Panc1 (cell line): ENCODE measurements at regions not wholly inside any gene's neighbourhood (a gene's known extent, or its start where the extent isn't known, plus 50 kb on each side); places are given as distances from the start of the nearest gene placed in this dataset.

Source experiments
- ATAC-seq: fragments of 200-7000 bp; cut with Tn5 transposase; 2 replicates; pipeline ENCODE4 v1.9.1; 2020; ENCODE audit warnings: mild to moderate bottlenecking, moderate library complexity
- BruUV-seq: library from RNA; stranded (reverse); fragments of 400-500 nt; replicated peaks from 2 replicates; lab custom pipeline; 2021; lab: Mats Ljungman, UMichigan
- CTCF ChIA-PET: fragments of 300-600 bp; sonication (Branson Sonifier 250); formaldehyde crosslinking; loops from one replicate; lab custom pipeline; 2022; ENCODE audit warnings: antibody characterized with exemption; lab: Charles Lee
- POLR2A ChIA-PET: fragments of 300-600 bp; sonication (Branson Sonifier 250); formaldehyde crosslinking; loops from one replicate; lab custom pipeline; 2022; ENCODE audit warnings: antibody characterized with exemption; lab: Charles Lee
- DNase-seq: peaks from one replicate; pipeline ENCODE4 v3.0.0-alpha.2; 2010; ENCODE audit warnings: low read depth, low spot score
- H3K27ac ChIP-seq: 2 replicates; pipeline ENCODE4 v1.5.1; 2011; ENCODE audit warnings: mild to moderate bottlenecking, low read length, inconsistent platforms
- H3K27me3 ChIP-seq: fragments of 200-500 bp; sonication (Bioruptor generic); 2 replicates; pipeline ENCODE4 v1.6.0; 2014; ENCODE audit warnings: low read length, inconsistent platforms; ENCODE audit not compliant: control insufficient read depth, insufficient read depth
- H3K36me3 ChIP-seq: fragments of 200-500 bp; sonication (Bioruptor generic); 2 replicates; pipeline ENCODE4 v1.5.1; 2014; ENCODE audit warnings: inconsistent platforms, mild to moderate bottlenecking, low read length, moderate library complexity; ENCODE audit not compliant: control insufficient read depth, insufficient read depth
- H3K4me1 ChIP-seq: 2 replicates; pipeline ENCODE4 v1.5.1; 2011; ENCODE audit warnings: inconsistent platforms, mild to moderate bottlenecking, low read length, moderate library complexity; ENCODE audit not compliant: control insufficient read depth, insufficient read depth
- H3K4me3 ChIP-seq, 2 experiments: 2 replicates each; pipeline ENCODE4 v1.5.1; 2011 to 2012; ENCODE audit warnings: low read depth in 2 of 2, low read length in 2 of 2, mild to moderate bottlenecking in 2 of 2, inconsistent platforms in 1 of 2, moderate library complexity in 1 of 2
- H3K9me3 ChIP-seq: fragments of 200-500 bp; sonication (Bioruptor generic); 2 replicates; pipeline ENCODE4 v1.5.1; 2014; ENCODE audit warnings: low read depth, mild to moderate bottlenecking, inconsistent platforms, low read length, moderate library complexity; ENCODE audit not compliant: control insufficient read depth, insufficient read depth
- POLR2AphosphoS5 ChIP-seq: IDR thresholded peaks from 2 replicates; pipeline ENCODE4 v1.6.1; 2012; ENCODE audit warnings: mild to moderate bottlenecking, low read depth, low read length, moderate library complexity
- SIN3A ChIP-seq: IDR thresholded peaks from 2 replicates; pipeline ENCODE4 v1.6.1; 2012; ENCODE audit warnings: low read depth, mild to moderate bottlenecking, low read length, moderate library complexity, borderline replicate concordance; ENCODE audit not compliant: insufficient read depth
- TCF7L2 ChIP-seq: IDR thresholded peaks from 2 replicates; pipeline ENCODE4 v1.6.1; 2011; ENCODE audit warnings: mild to moderate bottlenecking, low read depth, low read length, inconsistent platforms
- in situ Hi-C: cut with HindIII; loops from 2 replicates; pipeline ENCODE4 v1.10.0; 2016; ENCODE audit warnings: low sequenced_read_pairs, low pct_unique_long_range_greater_than_20kb
- intact Hi-C: fragments of 100-400 bp; cut with micrococcal nuclease; formaldehyde crosslinking; loops from one replicate; pipeline ENCODE4 v1.10.0; 2022; ENCODE audit not compliant: unreplicated experiment
- TF ChIP-seq, protein P1 (sequence below), 2 experiments: IDR thresholded peaks; 2 replicates each; pipeline ENCODE4 v1.6.1; 2011 to 2012; ENCODE audit warnings: low read depth in 2 of 2, control low read depth in 1 of 2, low read length in 1 of 2, mild to moderate bottlenecking in 1 of 2, moderate library complexity in 1 of 2; ENCODE audit not compliant: insufficient read depth in 1 of 2
- TF ChIP-seq, protein P2 (sequence below): fragments of 450-650 bp; IDR thresholded peaks from 2 replicates; pipeline ENCODE4 v1.5.1; 2017; ENCODE audit warnings: mild to moderate bottlenecking

DNA sequence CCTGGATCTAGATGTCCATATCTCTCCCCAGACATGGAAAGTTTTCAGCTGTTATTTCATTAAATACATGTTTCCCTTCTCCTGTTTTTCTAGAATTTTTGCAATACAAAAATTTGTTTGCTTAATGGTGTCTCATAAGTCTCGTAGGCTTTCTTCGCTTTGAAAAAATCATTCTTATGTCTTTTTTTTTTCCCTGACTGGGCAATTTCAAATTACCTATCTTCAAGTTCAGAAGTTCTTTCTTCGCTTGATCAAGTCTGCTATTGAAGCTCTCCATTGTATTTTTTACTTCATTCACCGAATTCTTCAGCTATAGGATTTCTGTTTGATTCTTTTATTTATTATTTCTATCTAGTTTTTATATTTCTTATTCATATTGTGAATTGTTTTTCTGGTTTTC is 130.2 kb upstream of the WSCD2 start:
- POLR2A ChIA-PET: no interaction called here
- DNase-seq (no peak), ATAC-seq (no peak)
- CTCF ChIA-PET: no interaction called here
- intact Hi-C loops: loop anchor here (10.0 kb wide), 1 partner anchor 456 kb away; no protein-coding TSS in a partner anchor
- no peak for TF ChIP-seq TCF7L2
- TF ChIP-seq, protein P1, sequence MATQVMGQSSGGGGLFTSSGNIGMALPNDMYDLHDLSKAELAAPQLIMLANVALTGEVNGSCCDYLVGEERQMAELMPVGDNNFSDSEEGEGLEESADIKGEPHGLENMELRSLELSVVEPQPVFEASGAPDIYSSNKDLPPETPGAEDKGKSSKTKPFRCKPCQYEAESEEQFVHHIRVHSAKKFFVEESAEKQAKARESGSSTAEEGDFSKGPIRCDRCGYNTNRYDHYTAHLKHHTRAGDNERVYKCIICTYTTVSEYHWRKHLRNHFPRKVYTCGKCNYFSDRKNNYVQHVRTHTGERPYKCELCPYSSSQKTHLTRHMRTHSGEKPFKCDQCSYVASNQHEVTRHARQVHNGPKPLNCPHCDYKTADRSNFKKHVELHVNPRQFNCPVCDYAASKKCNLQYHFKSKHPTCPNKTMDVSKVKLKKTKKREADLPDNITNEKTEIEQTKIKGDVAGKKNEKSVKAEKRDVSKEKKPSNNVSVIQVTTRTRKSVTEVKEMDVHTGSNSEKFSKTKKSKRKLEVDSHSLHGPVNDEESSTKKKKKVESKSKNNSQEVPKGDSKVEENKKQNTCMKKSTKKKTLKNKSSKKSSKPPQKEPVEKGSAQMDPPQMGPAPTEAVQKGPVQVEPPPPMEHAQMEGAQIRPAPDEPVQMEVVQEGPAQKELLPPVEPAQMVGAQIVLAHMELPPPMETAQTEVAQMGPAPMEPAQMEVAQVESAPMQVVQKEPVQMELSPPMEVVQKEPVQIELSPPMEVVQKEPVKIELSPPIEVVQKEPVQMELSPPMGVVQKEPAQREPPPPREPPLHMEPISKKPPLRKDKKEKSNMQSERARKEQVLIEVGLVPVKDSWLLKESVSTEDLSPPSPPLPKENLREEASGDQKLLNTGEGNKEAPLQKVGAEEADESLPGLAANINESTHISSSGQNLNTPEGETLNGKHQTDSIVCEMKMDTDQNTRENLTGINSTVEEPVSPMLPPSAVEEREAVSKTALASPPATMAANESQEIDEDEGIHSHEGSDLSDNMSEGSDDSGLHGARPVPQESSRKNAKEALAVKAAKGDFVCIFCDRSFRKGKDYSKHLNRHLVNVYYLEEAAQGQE (IDR thresholded peaks at IDR 0.05; ENCODE audit: insufficient read depth in 1 of 2, low read depth in 2 of 2, low read length in 1 of 2): no peak
- TF ChIP-seq SIN3A: no peak
- TF ChIP-seq, protein P2, sequence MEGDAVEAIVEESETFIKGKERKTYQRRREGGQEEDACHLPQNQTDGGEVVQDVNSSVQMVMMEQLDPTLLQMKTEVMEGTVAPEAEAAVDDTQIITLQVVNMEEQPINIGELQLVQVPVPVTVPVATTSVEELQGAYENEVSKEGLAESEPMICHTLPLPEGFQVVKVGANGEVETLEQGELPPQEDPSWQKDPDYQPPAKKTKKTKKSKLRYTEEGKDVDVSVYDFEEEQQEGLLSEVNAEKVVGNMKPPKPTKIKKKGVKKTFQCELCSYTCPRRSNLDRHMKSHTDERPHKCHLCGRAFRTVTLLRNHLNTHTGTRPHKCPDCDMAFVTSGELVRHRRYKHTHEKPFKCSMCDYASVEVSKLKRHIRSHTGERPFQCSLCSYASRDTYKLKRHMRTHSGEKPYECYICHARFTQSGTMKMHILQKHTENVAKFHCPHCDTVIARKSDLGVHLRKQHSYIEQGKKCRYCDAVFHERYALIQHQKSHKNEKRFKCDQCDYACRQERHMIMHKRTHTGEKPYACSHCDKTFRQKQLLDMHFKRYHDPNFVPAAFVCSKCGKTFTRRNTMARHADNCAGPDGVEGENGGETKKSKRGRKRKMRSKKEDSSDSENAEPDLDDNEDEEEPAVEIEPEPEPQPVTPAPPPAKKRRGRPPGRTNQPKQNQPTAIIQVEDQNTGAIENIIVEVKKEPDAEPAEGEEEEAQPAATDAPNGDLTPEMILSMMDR: no peak
- TF ChIP-seq POLR2AphosphoS5: no peak
- in situ Hi-C loops: no loop called here
- H3K27me3 ChIP-seq: no peaks in the 10 kb centered on the region
- no peaks in the 10 kb centered on the region for H3K36me3 ChIP-seq
- H3K4me3 ChIP-seq: no peak overlapping the region
- H3K9me3 ChIP-seq: no peaks in the 10 kb centered on the region
- BruUV-seq: no TSS peak
- H3K27ac ChIP-seq: no peak overlapping the region
- no peaks in the 10 kb centered on the region for H3K4me1 ChIP-seq

DNA sequence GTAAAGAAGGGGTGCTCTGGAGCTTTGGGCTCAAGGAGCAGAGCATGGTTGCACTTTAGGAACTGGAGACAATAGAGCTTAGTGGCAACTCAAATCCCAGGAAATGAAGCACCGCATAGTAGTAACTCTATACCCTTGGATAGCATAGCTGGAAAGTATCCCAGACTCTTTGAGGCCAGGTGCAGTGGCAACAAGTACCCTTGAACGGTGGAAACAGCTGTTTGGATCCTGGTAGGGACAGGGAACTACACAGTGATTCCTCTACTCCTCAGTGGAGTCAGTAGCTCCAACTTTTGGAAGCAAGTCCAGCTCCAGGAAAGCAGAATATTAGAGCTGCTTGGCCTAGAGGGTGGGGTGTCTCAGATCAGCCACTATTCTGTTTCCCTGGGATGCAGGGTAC is 129.0 kb upstream of the WSCD2 start:
- intact Hi-C loops (no loop called here), in situ Hi-C loops (no loop called here)
- no peak for ATAC-seq

More for the DNA sequence above, 129.0 kb upstream of the WSCD2 start:
- Histone ChIP-seq H3K4me3 (no peak overlapping the region), H3K9me3 (no peaks in the 10 kb centered on the region), H3K27me3 (no peaks in the 10 kb centered on the region), H3K36me3 (no peaks in the 10 kb centered on the region), H3K4me1 (no peaks in the 10 kb centered on the region), H3K27ac (no peak overlapping the region)
- ChIA-PET POLR2A (no interaction called here), CTCF (no interaction called here)
- TF ChIP-seq, protein P1 (IDR thresholded peaks at IDR 0.05; ENCODE audit: insufficient read depth in 1 of 2, low read depth in 2 of 2, low read length in 1 of 2): no peak
- TF ChIP-seq TCF7L2: no peak
- no peak for TF ChIP-seq SIN3A
- TF ChIP-seq, protein P2: no peak
- no peak for TF ChIP-seq POLR2AphosphoS5
- no TSS peak for BruUV-seq
- DNase-seq: no peak
